NB4 (cell line): ENCODE measurements at regions not wholly inside any gene's neighbourhood (a gene's known extent, or its start where the extent isn't known, plus 50 kb on each side); places are given as distances from the start of the nearest gene placed in this dataset.

Experiments used
- DNase-seq: peaks from one replicate; pipeline ENCODE4 v3.0.0; 2010; ENCODE audit warnings: low read depth
- H3K4me3 ChIP-seq: one replicate; pipeline ENCODE4 v1.5.1; 2011; ENCODE audit warnings: mild to moderate bottlenecking, low read depth, low read length, moderate library complexity
- CTCF ChIP-seq: IDR thresholded peaks from one replicate; pipeline ENCODE4 v1.5.1; 2012; ENCODE audit warnings: low read depth, low read length
- MAX ChIP-seq: IDR thresholded peaks from 2 replicates; pipeline ENCODE4 v1.6.1; 2011; ENCODE audit warnings: low read depth, low read length
- MYC ChIP-seq: IDR thresholded peaks from 2 replicates; pipeline ENCODE4 v1.6.1; 2011; ENCODE audit warnings: low read depth, low read length
- POLR2A ChIP-seq: IDR thresholded peaks from 2 replicates; pipeline ENCODE4 v1.6.1; 2011; ENCODE audit warnings: mild to moderate bottlenecking; ENCODE audit not compliant: insufficient read length; ENCODE audit errors: extremely low read depth

- DNase-seq: no peak
- H3K4me3 ChIP-seq: no peak overlapping the region
- TF ChIP-seq POLR2A (no peak), CTCF (no peak), MYC (no peak), MAX (no peak)
These were observed 335.3 kb upstream of the SMIM21 start for GRCh38 chr18:75762758-75763157.

GRCh38 chr18:75760208-75760607 is 332.7 kb upstream of the SMIM21 start:
- no peak overlapping the region for H3K4me3 ChIP-seq
- no peak for TF ChIP-seq POLR2A
- no peak for TF ChIP-seq MAX
- TF ChIP-seq MYC: no peak
- no peak for TF ChIP-seq CTCF
- no peak for DNase-seq

GRCh38 chr18:75757951-75758350 is 330.4 kb upstream of the SMIM21 start:
- H3K4me3 ChIP-seq: no peak overlapping the region
- no peak for DNase-seq
- no peak for TF ChIP-seq MAX
- no peak for TF ChIP-seq MYC
- no peak for TF ChIP-seq POLR2A
- no peak for TF ChIP-seq CTCF

GRCh38 chr18:75754433-75754832 is 326.9 kb upstream of the SMIM21 start:
- no peak overlapping the region for H3K4me3 ChIP-seq
- TF ChIP-seq MAX (no peak), MYC (no peak), CTCF (no peak), POLR2A (no peak)
- DNase-seq: no peak

GRCh38 chr18:75753753-75754152 is 326.2 kb upstream of the SMIM21 start:
- TF ChIP-seq MYC: no peak
- no peak for TF ChIP-seq MAX
- TF ChIP-seq CTCF: no peak
- DNase-seq: no peak
- H3K4me3 ChIP-seq: no peak overlapping the region

- TF ChIP-seq POLR2A (no peak), CTCF (no peak), MAX (no peak), MYC (no peak)
- H3K4me3 ChIP-seq: no peak overlapping the region
- no peak for DNase-seq
These were observed 325.3 kb upstream of the SMIM21 start for GRCh38 chr18:75752740-75753263.
